ENCODE measurements at regions not wholly inside any gene's neighbourhood (a gene's known extent, or its start where the extent isn't known, plus 50 kb on each side); places are given as distances from the start of the nearest gene placed in this dataset.

DNA sequence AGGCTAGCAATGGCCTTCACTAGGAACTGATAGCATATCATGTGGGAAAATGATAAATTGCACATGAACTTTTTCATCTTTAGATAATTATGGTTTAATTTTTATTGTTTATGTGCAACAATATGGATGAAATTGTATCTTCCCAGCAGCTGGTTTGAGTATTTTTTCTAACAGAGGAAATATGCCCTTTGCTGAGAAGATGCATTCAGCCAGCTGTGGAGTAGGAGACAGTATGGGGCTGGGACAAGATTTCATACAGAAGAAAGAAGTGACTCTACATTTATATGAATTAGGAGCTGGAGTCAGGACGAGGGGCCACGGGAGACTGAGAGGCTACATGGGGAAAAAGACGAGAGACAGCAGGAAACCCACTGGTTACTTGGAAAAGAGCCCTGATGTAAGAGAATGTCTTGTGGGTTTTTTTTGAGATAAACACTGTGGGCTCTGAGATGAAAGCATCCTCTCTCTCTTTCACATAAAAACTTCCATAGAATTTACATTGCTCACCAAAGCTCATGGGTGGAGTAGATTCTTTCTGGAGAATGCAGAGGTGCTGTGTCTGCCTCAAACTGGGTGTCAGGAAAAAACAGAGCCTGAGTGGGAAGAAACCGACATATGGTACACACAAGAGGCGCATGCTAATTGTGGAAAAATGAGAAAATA, 115.2 kb upstream of the PDZRN3 start:
- H3K36me3 Mint-ChIP-seq (ENCODE audit: insufficient read depth in 1 of 3, low read depth in 3 of 3): no peaks in the 10 kb centered on the region
- no peaks in the 10 kb centered on the region for H3K4me1 ChIP-seq (ENCODE audit: insufficient read depth, low read length)
- H3K79me2 ChIP-seq (ENCODE audit: insufficient read depth, low read length): no peaks in the 10 kb centered on the region
- H4K8ac ChIP-seq (replicated peaks; ENCODE audit: insufficient read length, low read depth, low read length): no peak overlapping the region
- H2BK15ac ChIP-seq (ENCODE audit: low read depth, low read length): no peak overlapping the region
- no peak overlapping the region for H4K5ac ChIP-seq (ENCODE audit: insufficient read length, low read depth, low read length)
- no peak overlapping the region for H3K56ac ChIP-seq (ENCODE audit: insufficient read length, low read depth, low read length)
- H3K27me3 Mint-ChIP-seq (ENCODE audit: low read depth): no peaks in the 10 kb centered on the region
- no CpG with 5 or more reads among the region's 5 CpGs for WGBS (ENCODE audit: extremely low coverage, insufficient read length, low lambda C conversion rate)
- H3K4me3 Mint-ChIP-seq: no peak overlapping the region
- H2AFZ ChIP-seq (ENCODE audit: low read length): no peak overlapping the region
- no peaks in the 10 kb centered on the region for H3K9me3 ChIP-seq (ENCODE audit: control insufficient read depth, low read depth, low read length)
- H3K4me2 ChIP-seq (ENCODE audit: insufficient read depth, insufficient read length, low read length): no peak overlapping the region
- no peak overlapping the region for H2BK20ac ChIP-seq (ENCODE audit: low read depth, low read length, poor library complexity, severe bottlenecking)
- TF ChIP-seq CTCF (conservative IDR thresholded peaks at IDR 0.05): no peak
- no peak overlapping the region for H3K27ac Mint-ChIP-seq
- H2BK120ac ChIP-seq (ENCODE audit: low read depth, low read length, poor library complexity, severe bottlenecking): no peak overlapping the region
- H2AK5ac ChIP-seq (ENCODE audit: insufficient read length, low read length): no peak overlapping the region
- no peak overlapping the region for H4K91ac ChIP-seq (ENCODE audit: insufficient read length, low read depth, low read length)
- H3K14ac ChIP-seq (ENCODE audit: insufficient read depth, low read length): no peak overlapping the region
- no peak overlapping the region for H3T11ph ChIP-seq (ENCODE audit: low read length)
- H3K27me3 ChIP-seq (ENCODE audit: insufficient read depth, low read length): no peaks in the 10 kb centered on the region
- no peak overlapping the region for H3K27ac ChIP-seq (ENCODE audit: insufficient read length, low read depth, low read length)
- H3K79me1 ChIP-seq (ENCODE audit: insufficient read depth, low read depth, low read length, poor library complexity, severe bottlenecking): no peaks in the 10 kb centered on the region
- no peak overlapping the region for H3K9ac ChIP-seq (ENCODE audit: extremely low read depth, insufficient read length, low read length)
- H3K18ac ChIP-seq (ENCODE audit: insufficient read length, low read depth, low read length): no peak overlapping the region
- no peak overlapping the region for H3K4ac ChIP-seq (ENCODE audit: low read depth, low read length)
- no peak overlapping the region for H3K23ac ChIP-seq (ENCODE audit: insufficient read length, low read depth, low read length)
- H4K20me1 ChIP-seq (ENCODE audit: control insufficient read depth, insufficient read depth, insufficient read length): no peaks in the 10 kb centered on the region
- H3K9me3 Mint-ChIP-seq: no peaks in the 10 kb centered on the region
- H2BK5ac ChIP-seq (ENCODE audit: insufficient read length, low read length): no peak overlapping the region
- H3K23me2 ChIP-seq (ENCODE audit: insufficient read length, low read depth, low read length, poor library complexity, severe bottlenecking): no peaks in the 10 kb centered on the region
- H2BK12ac ChIP-seq (ENCODE audit: insufficient read length, low read depth, low read length): no peak overlapping the region
- peaks cover 3 to 4% of the 10 kb centered on the region in 2 experiments for H3K4me1 Mint-ChIP-seq
- DNase-seq: no peak

Data from H9 (cell line).